OCI-LY7 (cell line): ENCODE measurements at regions not wholly inside any gene's neighbourhood (a gene's known extent, or its start where the extent isn't known, plus 50 kb on each side); places are given as distances from the start of the nearest gene placed in this dataset.

ENCODE experiments used
- BruUV-seq: library from RNA; stranded (reverse); fragments of 400-500 nt; replicated peaks from 2 replicates; lab custom pipeline; 2021; lab: Mats Ljungman, UMichigan
- CTCF ChIA-PET: fragments of 300-600 bp; sonication (Branson Sonifier 250); formaldehyde crosslinking; loops from one replicate; lab custom pipeline; 2022; ENCODE audit warnings: antibody characterized with exemption; ENCODE audit not compliant: unreplicated experiment; lab: Charles Lee
- POLR2A ChIA-PET: fragments of 300-600 bp; sonication (Branson Sonifier 250); formaldehyde crosslinking; loops from one replicate; lab custom pipeline; 2022; ENCODE audit warnings: antibody characterized with exemption; lab: Charles Lee
- DNase-seq: peaks from one replicate; pipeline ENCODE4 v3.0.0-alpha.2; 2015; ENCODE audit warnings: low spot score
- H2AFZ ChIP-seq: fragments of 200-600 bp; sonication (generic), shearing (Covaris generic); 2 replicates; pipeline ENCODE4 v1.6.1; 2014; ENCODE audit warnings: mild to moderate bottlenecking, antibody characterized with exemption, low read length, moderate library complexity
- H3K27ac ChIP-seq: fragments of 200-600 bp; sonication (generic); 2 replicates; pipeline ENCODE4 v1.5.1; 2014; ENCODE audit warnings: mixed run types, low read depth, mild to moderate bottlenecking, moderate library complexity, low read length, inconsistent platforms; ENCODE audit not compliant: poor library complexity, severe bottlenecking
- H3K36me3 ChIP-seq: fragments of 200-600 bp; sonication (generic); 2 replicates; pipeline ENCODE4 v1.6.1; 2014; ENCODE audit warnings: mild to moderate bottlenecking, antibody characterized with exemption, low read length, moderate library complexity, mixed read lengths; ENCODE audit not compliant: insufficient read depth
- H3K4me1 ChIP-seq: fragments of 200-600 bp; sonication (generic); 2 replicates; pipeline ENCODE4 v1.5.1; 2014; ENCODE audit warnings: mild to moderate bottlenecking, low read length; ENCODE audit not compliant: insufficient read depth, poor library complexity, severe bottlenecking
- H3K4me2 ChIP-seq: fragments of 200-600 bp; sonication (generic); 2 replicates; pipeline ENCODE4 v1.6.1; 2014; ENCODE audit warnings: mild to moderate bottlenecking, low read length
- H3K4me3 ChIP-seq: fragments of 200-600 bp; sonication (generic); 2 replicates; pipeline ENCODE4 v1.5.1; 2014; ENCODE audit warnings: mild to moderate bottlenecking, low read depth, low read length; ENCODE audit not compliant: poor library complexity, severe bottlenecking
- H3K79me2 ChIP-seq: fragments of 200-600 bp; sonication (generic); 2 replicates; pipeline ENCODE4 v1.6.1; 2016; ENCODE audit warnings: low read depth, mild to moderate bottlenecking, low read length, moderate library complexity, mixed read lengths; ENCODE audit not compliant: insufficient read depth
- H3K9me2 ChIP-seq: fragments of 200-600 bp; sonication (generic); 2 replicates; pipeline ENCODE4 v1.6.1; 2016; ENCODE audit warnings: mild to moderate bottlenecking, low read length, mixed read lengths; ENCODE audit not compliant: insufficient read depth
- H3K9me3 ChIP-seq: fragments of 200-600 bp; sonication (generic); 2 replicates; pipeline ENCODE4 v1.6.1; 2014; ENCODE audit warnings: mild to moderate bottlenecking, mixed run types, low read length, mixed read lengths
- H4K20me1 ChIP-seq: fragments of 200-600 bp; sonication (generic); 2 replicates; pipeline ENCODE4 v1.6.1; 2014; ENCODE audit warnings: mild to moderate bottlenecking, antibody characterized with exemption, low read length, moderate library complexity, mixed read lengths; ENCODE audit not compliant: insufficient read depth
- CTCF ChIP-seq: fragments of 200-600 bp; sonication (generic); conservative IDR thresholded peaks from 2 replicates; pipeline ENCODE4 v1.5.1; 2014; ENCODE audit warnings: mild to moderate bottlenecking, antibody characterized with exemption, low read length, moderate library complexity, mixed read lengths
- EZH2phosphoT487 ChIP-seq: fragments of 200-600 bp; sonication (generic); IDR thresholded peaks from 2 replicates; pipeline ENCODE4 v1.6.1; 2018; ENCODE audit warnings: low read depth, borderline replicate concordance, mild to moderate bottlenecking, mixed run types, antibody characterized with exemption, low read length, moderate library complexity, mixed read lengths
- intact Hi-C: fragments of 100-400 bp; cut with micrococcal nuclease; formaldehyde crosslinking; loops from one replicate; pipeline ENCODE4 v1.10.0; 2022; ENCODE audit not compliant: unreplicated experiment

GRCh38 chrX:42541554-42541953 is 236.4 kb downstream of the PPP1R2C start:
- Histone ChIP-seq H3K4me2 (no peak overlapping the region), H3K79me2 (no peaks in the 10 kb centered on the region), H3K36me3 (no peaks in the 10 kb centered on the region), H4K20me1 (no peaks in the 10 kb centered on the region), H3K4me1 (no peaks in the 10 kb centered on the region), H2AFZ (no peak overlapping the region), H3K27ac (no peak overlapping the region), H3K4me3 (no peak overlapping the region), H3K9me2 (no peaks in the 10 kb centered on the region), H3K9me3 (no peaks in the 10 kb centered on the region)
- BruUV-seq: no TSS peak
- POLR2A ChIA-PET: no interaction called here
- CTCF ChIA-PET: no interaction called here
- TF ChIP-seq CTCF: no peak
- no peak for DNase-seq
- intact Hi-C loops: no loop called here

GRCh38 chrX:42540146-42540545 is 237.8 kb downstream of the PPP1R2C start:
- Histone ChIP-seq H3K4me2 (no peak overlapping the region), H3K27ac (no peak overlapping the region), H3K9me3 (no peaks in the 10 kb centered on the region), H3K79me2 (no peaks in the 10 kb centered on the region), H3K9me2 (no peaks in the 10 kb centered on the region), H4K20me1 (no peaks in the 10 kb centered on the region), H3K36me3 (no peaks in the 10 kb centered on the region), H3K4me1 (no peaks in the 10 kb centered on the region), H3K4me3 (no peak overlapping the region), H2AFZ (no peak overlapping the region)
- no peak for DNase-seq
- intact Hi-C loops: no loop called here
- TF ChIP-seq EZH2phosphoT487 (no peak), CTCF (no peak)
- CTCF ChIA-PET: no interaction called here
- no TSS peak for BruUV-seq
- POLR2A ChIA-PET: no interaction called here

GRCh38 chrX:42538405-42538804 is 239.6 kb downstream of the PPP1R2C start:
- no peaks in the 10 kb centered on the region for H3K9me3 ChIP-seq
- H3K79me2 ChIP-seq: no peaks in the 10 kb centered on the region
- intact Hi-C loops: no loop called here
- TF ChIP-seq EZH2phosphoT487 (no peak), CTCF (no peak)
- no peak overlapping the region for H2AFZ ChIP-seq
- no peak for DNase-seq
- H3K27ac ChIP-seq: no peak overlapping the region
- H3K4me3 ChIP-seq: no peak overlapping the region
- no peaks in the 10 kb centered on the region for H3K4me1 ChIP-seq
- no peaks in the 10 kb centered on the region for H3K36me3 ChIP-seq
- no TSS peak for BruUV-seq
- no peak overlapping the region for H3K4me2 ChIP-seq
- H4K20me1 ChIP-seq: no peaks in the 10 kb centered on the region
- ChIA-PET CTCF (no interaction called here), POLR2A (no interaction called here)
- no peaks in the 10 kb centered on the region for H3K9me2 ChIP-seq
